ENCODE measurements at regions not wholly inside any gene's neighbourhood (a gene's known extent, or its start where the extent isn't known, plus 50 kb on each side); places are given as distances from the start of the nearest gene placed in this dataset.
A peak's percentile ranks its signal among the peaks of the same experiment; 100 is the strongest.
"Not testable (repeated sequence)": the region's sequence is repeated elsewhere in the genome, so short reads cannot be mapped to it uniquely, and the experiment has no call there.

GRCh38 chr3:5376761-5377160 is 189.3 kb downstream of the EDEM1 start:
- Mint-ChIP-seq H3K4me3 (no peak overlapping the region), H3K36me3 (no peaks in the 10 kb centered on the region), H3K9me3 (peaks cover 7% of the 10 kb centered on the region), H3K27ac (no peak overlapping the region), H3K27me3 (no peaks in the 10 kb centered on the region), H3K4me1 (ENCODE audit: unreplicated experiment) (no peaks in the 10 kb centered on the region)
- no peak for DNase-seq (ENCODE audit: extremely low spot score, unreplicated experiment)
- TF ChIP-seq, protein P1, sequence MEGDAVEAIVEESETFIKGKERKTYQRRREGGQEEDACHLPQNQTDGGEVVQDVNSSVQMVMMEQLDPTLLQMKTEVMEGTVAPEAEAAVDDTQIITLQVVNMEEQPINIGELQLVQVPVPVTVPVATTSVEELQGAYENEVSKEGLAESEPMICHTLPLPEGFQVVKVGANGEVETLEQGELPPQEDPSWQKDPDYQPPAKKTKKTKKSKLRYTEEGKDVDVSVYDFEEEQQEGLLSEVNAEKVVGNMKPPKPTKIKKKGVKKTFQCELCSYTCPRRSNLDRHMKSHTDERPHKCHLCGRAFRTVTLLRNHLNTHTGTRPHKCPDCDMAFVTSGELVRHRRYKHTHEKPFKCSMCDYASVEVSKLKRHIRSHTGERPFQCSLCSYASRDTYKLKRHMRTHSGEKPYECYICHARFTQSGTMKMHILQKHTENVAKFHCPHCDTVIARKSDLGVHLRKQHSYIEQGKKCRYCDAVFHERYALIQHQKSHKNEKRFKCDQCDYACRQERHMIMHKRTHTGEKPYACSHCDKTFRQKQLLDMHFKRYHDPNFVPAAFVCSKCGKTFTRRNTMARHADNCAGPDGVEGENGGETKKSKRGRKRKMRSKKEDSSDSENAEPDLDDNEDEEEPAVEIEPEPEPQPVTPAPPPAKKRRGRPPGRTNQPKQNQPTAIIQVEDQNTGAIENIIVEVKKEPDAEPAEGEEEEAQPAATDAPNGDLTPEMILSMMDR (conservative IDR thresholded peaks at IDR 0.05): no peak

DNA sequence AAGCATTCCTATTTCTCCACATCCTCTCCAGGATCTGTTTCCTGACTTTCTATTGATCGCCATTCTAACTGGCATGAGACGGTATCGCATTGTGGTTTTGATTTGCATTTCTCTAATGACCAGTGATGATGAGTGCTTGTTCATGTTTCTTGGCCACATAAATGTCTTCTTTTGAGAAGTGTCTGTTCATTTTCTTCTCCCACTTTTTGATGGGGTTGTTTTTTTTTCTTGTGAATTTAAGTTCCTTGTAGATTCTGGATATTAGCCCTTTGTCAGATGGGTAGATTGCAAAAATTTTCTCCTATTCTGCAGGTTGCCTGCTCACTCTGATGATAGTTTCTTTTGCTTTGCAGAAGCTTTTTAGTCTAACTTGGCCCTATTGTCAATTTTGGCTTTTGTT is 191.8 kb downstream of the EDEM1 start:
- H3K9me3 Mint-ChIP-seq: peaks cover 17% of the 10 kb centered on the region
- not testable (repeated sequence) for H3K4me1 Mint-ChIP-seq (ENCODE audit: unreplicated experiment); H3K27ac Mint-ChIP-seq; H3K36me3 Mint-ChIP-seq; H3K27me3 Mint-ChIP-seq; H3K4me3 Mint-ChIP-seq; DNase-seq (ENCODE audit: extremely low spot score, unreplicated experiment)

DNA sequence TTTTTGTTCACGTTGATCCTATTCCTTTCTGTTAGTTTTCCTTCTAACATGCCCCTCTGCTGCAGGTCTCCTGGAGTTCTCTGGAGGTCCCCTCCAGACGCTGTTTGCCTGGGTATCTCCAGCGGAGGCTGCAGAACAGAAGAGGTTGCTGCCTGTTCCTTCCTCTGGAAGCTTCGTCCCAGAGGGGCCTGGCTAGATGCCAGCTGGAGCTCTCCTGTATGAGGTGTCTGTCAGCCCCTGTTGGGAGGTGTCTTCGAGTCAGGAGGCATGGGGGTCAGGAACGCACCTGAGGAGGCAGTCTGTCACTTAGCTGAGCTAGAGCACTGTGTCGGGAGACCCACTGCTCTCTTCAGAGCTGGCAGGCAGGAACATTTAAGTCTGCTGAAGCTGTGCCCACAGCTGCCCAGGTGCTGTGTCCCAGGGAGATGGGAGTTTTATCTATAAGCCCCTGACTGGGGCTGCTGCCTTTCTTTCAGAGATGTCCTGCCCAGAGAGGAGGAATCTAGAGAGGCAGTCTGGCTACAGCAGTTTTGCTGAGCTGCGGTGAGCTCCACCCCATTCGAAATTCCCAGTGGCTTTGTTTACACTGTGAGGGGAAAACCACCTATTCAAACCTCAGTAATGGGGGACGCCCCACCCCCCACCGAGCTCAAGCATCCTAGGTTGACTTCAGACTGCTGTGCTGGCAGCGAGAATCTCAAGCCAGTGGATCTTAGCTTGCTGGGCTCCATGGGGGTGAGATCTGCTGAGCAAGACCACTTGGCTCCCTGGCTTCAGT is 196.2 kb downstream of the EDEM1 start:
- H3K4me3 Mint-ChIP-seq; H3K27me3 Mint-ChIP-seq; DNase-seq (ENCODE audit: extremely low spot score, unreplicated experiment); H3K4me1 Mint-ChIP-seq (ENCODE audit: unreplicated experiment); H3K27ac Mint-ChIP-seq; H3K36me3 Mint-ChIP-seq: not testable (repeated sequence)
- peaks cover 17% of the 10 kb centered on the region for H3K9me3 Mint-ChIP-seq

- no peak overlapping the region for H3K27ac Mint-ChIP-seq
- DNase-seq (ENCODE audit: extremely low spot score, unreplicated experiment): no peak
- H3K9me3 Mint-ChIP-seq: peaks cover 23% of the 10 kb centered on the region
- H3K4me3 Mint-ChIP-seq: no peak overlapping the region
- H3K27me3 Mint-ChIP-seq: no peaks in the 10 kb centered on the region
- TF ChIP-seq, protein P1 (conservative IDR thresholded peaks at IDR 0.05): no peak
- no peaks in the 10 kb centered on the region for H3K36me3 Mint-ChIP-seq
- peaks cover 6% of the 10 kb centered on the region for H3K4me1 Mint-ChIP-seq (ENCODE audit: unreplicated experiment)
Measured at GRCh38 chr3:5384557-5385236, 197.2 kb downstream of the EDEM1 start.

DNA sequence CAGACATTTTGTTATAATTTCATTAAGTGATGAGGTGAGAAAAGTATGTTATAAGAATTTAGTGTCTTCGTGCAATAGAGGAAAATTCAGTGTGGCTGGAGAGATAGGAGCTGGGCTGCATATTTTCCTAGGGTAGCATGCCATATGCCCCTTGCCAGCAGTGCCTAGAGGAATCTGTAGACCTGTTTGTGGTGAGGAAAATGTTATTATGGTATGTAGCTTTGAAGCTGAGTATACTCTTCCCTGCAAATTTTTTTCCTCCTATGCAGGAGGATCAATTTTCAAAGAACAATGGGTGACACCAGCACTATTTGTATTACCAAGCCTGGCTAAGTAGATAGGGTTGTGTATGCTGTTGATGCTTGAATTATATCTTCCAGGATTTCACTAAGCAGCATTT is 200.6 kb downstream of the EDEM1 start:
- TF ChIP-seq, protein P1 (conservative IDR thresholded peaks at IDR 0.05): no peak
- DNase-seq (ENCODE audit: extremely low spot score, unreplicated experiment): no peak
- no peak overlapping the region for H3K4me3 Mint-ChIP-seq
- peaks cover 10% of the 10 kb centered on the region for H3K9me3 Mint-ChIP-seq
- peaks cover 21% of the 10 kb centered on the region for H3K4me1 Mint-ChIP-seq (ENCODE audit: unreplicated experiment)
- no peaks in the 10 kb centered on the region for H3K36me3 Mint-ChIP-seq
- H3K27ac Mint-ChIP-seq: peak overlapping the region; percentile 91
- no peaks in the 10 kb centered on the region for H3K27me3 Mint-ChIP-seq

- peak overlapping the region; percentile 91 for H3K27ac Mint-ChIP-seq
- peak overlapping the region; percentile 60 for H3K4me3 Mint-ChIP-seq
- peaks cover 21% of the 10 kb centered on the region for H3K4me1 Mint-ChIP-seq (ENCODE audit: unreplicated experiment)
- no peak for DNase-seq (ENCODE audit: extremely low spot score, unreplicated experiment)
- peaks cover 9% of the 10 kb centered on the region for H3K9me3 Mint-ChIP-seq
- H3K27me3 Mint-ChIP-seq: no peaks in the 10 kb centered on the region
- no peaks in the 10 kb centered on the region for H3K36me3 Mint-ChIP-seq
- TF ChIP-seq, protein P1 (conservative IDR thresholded peaks at IDR 0.05): no peak
Measured at GRCh38 chr3:5389057-5389456, 201.6 kb downstream of the EDEM1 start.
